ENCODE measurements at regions not wholly inside any gene's neighbourhood (a gene's known extent, or its start where the extent isn't known, plus 50 kb on each side); places are given as distances from the start of the nearest gene placed in this dataset.

DNA sequence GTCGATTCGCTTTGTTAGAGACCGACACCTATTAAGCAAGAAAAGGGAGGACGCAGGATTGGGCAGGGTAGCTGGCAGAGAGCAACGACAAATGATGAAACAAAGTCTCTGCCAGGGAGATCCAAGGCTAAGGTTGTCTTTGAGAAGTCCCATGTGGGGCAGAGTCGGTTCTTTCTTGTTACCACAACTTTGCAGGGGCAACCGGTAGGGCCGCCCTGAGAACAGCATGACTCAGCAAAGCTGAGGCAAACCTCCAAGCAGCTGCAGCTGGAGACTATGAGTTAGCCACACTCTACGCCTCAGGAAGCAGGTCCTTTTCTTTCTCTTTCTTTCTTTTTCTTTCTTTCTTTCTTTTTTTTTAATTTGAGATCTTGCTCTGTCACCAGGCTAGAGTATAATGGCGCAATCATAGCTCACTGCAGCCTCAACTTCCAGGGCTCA lies 452.3 kb upstream of the ID2 start:
- TF ChIP-seq, protein P1, sequence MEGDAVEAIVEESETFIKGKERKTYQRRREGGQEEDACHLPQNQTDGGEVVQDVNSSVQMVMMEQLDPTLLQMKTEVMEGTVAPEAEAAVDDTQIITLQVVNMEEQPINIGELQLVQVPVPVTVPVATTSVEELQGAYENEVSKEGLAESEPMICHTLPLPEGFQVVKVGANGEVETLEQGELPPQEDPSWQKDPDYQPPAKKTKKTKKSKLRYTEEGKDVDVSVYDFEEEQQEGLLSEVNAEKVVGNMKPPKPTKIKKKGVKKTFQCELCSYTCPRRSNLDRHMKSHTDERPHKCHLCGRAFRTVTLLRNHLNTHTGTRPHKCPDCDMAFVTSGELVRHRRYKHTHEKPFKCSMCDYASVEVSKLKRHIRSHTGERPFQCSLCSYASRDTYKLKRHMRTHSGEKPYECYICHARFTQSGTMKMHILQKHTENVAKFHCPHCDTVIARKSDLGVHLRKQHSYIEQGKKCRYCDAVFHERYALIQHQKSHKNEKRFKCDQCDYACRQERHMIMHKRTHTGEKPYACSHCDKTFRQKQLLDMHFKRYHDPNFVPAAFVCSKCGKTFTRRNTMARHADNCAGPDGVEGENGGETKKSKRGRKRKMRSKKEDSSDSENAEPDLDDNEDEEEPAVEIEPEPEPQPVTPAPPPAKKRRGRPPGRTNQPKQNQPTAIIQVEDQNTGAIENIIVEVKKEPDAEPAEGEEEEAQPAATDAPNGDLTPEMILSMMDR (IDR thresholded peaks at IDR 0.05; ENCODE audit: low read length) = no peak
- no peak for TF ChIP-seq EZH2phosphoT487 (IDR thresholded peaks at IDR 0.05; ENCODE audit: low read length)
